BJ (cell line): ENCODE measurements at regions not wholly inside any gene's neighbourhood (a gene's known extent, or its start where the extent isn't known, plus 50 kb on each side); places are given as distances from the start of the nearest gene placed in this dataset.
A peak's percentile ranks its signal among the peaks of the same experiment; 100 is the strongest.

Experiments used
- CTCF ChIA-PET: fragments of 350-600 bp; formaldehyde crosslinking; extraction: SDS; loops from one replicate; lab custom pipeline; 2021; ENCODE audit warnings: antibody characterized with exemption, inconsistent platforms; lab: Yijun Ruan, JAX
- POLR2A ChIA-PET: fragments of 300-600 bp; sonication (Branson Sonifier 250); formaldehyde crosslinking; extraction: SDS; loops from one replicate; lab custom pipeline; 2021; ENCODE audit warnings: antibody characterized with exemption; lab: Charles Lee
- DNase-seq: peaks from one replicate; pipeline ENCODE4 v3.0.0-alpha.2; 2011; ENCODE audit warnings: low read depth
- H3K27me3 ChIP-seq: 2 replicates; pipeline ENCODE4 v1.6.0; 2011; ENCODE audit warnings: low read length; ENCODE audit not compliant: control insufficient read depth, insufficient read depth
- H3K36me3 ChIP-seq: 2 replicates; pipeline ENCODE4 v1.5.1; 2011; ENCODE audit warnings: low read length; ENCODE audit not compliant: control insufficient read depth, insufficient read depth
- H3K4me3 ChIP-seq: 2 replicates; pipeline ENCODE4 v1.5.1; 2011; ENCODE audit warnings: low read depth, mild to moderate bottlenecking, control low read depth, low read length
- CTCF ChIP-seq: IDR thresholded peaks from 2 replicates; pipeline ENCODE4 v1.5.1; 2011; ENCODE audit warnings: low read depth, mild to moderate bottlenecking, control low read depth, inconsistent platforms, low read length, moderate library complexity; ENCODE audit not compliant: insufficient read depth

- Histone ChIP-seq H3K36me3 (no peaks in the 10 kb centered on the region), H3K4me3 (no peak overlapping the region), H3K27me3 (0 out of 2 replicates have a peak, but pooled peaks cover 2% of the 10 kb centered on the region)
- ChIA-PET CTCF (no interaction called here), POLR2A (no interaction called here)
- no peak for TF ChIP-seq CTCF
- no peak for DNase-seq
Measured at GRCh38 chr5:56525113-56525512, 290.2 kb upstream of the MAP3K1 start.

DNA sequence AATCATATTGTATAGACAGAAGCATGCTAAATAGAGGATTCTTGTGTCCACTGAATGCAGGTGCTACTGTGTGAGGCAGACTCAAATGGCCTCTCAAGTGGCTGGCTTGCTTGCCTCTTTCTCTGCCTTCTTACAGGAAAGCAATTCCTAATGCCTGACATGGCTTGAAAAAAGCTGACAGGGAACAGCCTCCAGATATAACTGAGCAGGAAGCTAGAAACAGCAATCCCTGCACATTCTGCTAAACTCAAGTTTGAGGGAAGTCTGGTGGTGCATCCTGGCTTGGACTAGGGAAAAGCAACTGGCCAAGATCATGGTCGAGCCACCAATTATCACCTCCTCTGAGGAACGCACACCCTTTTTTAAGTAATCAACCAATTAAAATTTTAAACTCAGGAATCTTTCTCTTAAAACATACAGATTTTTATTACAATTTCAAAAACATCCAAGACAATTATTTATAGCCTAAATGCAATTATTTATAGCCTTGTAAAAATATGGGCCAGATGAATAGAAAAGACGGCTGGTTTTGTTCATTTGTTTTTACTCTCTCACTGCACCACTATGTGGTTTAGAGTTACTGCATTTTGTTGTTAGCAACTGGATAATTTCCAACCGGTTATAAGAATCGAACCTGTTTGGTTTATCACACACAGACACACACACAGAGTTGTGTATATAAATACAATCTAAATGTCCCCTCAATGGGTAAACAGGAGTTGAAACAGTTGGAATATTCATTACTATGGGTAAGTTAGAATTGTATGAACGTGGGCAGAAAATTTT lies 290.9 kb upstream of the ANKRD55 start:
- ChIA-PET POLR2A (interaction anchor here (0.6 kb wide), 1 partner anchor 103 kb away, joined by 3 read pairs; no protein-coding TSS in a partner anchor), CTCF (no interaction called here)
- peak; percentile 56 for DNase-seq
- no peak overlapping the region for H3K4me3 ChIP-seq
- TF ChIP-seq CTCF, result no peak
- no peaks in the 10 kb centered on the region for H3K36me3 ChIP-seq
- peaks cover 4% of the 10 kb centered on the region for H3K27me3 ChIP-seq

DNA sequence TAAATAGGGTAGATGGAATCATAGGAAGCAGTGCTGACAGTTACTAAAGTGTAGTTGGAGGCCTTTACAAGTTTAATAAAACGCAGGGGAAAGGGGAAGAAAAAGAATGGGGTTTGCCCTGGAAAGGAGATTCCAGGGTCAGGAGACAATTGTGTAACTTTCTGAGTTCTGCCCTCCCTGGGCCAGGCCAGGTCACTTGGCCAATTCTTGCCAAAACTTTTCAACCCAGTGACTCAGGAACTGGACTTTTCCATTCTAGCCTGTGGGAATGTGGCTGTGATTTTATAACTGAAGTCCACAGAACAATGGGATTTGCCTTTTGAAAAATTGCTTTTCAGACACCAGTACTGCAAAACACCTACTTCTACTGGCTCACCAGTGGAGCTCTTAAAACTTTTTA lies 289.8 kb upstream of the ANKRD55 start:
- ChIA-PET POLR2A (no interaction called here), CTCF (no interaction called here)
- Histone ChIP-seq H3K36me3 (no peaks in the 10 kb centered on the region), H3K4me3 (no peak overlapping the region), H3K27me3 (peaks cover 7% of the 10 kb centered on the region)
- peak; percentile 54 for DNase-seq
- TF ChIP-seq CTCF, result no peak

DNA sequence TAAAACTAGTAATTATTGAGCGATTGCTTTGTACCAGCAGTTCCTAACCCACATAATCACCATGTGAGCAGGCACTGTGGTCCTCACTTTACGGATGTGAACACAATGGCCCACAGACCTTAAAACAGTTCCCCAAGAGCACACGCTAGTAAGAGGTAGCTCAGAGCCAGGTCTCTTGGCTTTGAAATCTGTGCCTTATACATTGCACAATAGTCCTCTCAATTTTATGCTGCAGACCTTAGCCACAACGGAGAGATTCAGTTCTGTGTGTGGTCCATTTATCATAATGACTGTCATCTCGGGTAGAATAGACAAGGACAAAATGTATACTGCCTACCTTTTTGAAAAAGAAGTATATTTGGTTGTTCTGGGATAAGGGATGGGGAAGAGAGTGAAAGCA lies 289.0 kb upstream of the ANKRD55 start:
- H3K4me3 ChIP-seq, result no peak overlapping the region
- no peak for DNase-seq
- CTCF ChIA-PET, result no interaction called here
- POLR2A ChIA-PET, result no interaction called here
- no peaks in the 10 kb centered on the region for H3K36me3 ChIP-seq
- H3K27me3 ChIP-seq, result peaks cover 7% of the 10 kb centered on the region
- no peak for TF ChIP-seq CTCF

DNA sequence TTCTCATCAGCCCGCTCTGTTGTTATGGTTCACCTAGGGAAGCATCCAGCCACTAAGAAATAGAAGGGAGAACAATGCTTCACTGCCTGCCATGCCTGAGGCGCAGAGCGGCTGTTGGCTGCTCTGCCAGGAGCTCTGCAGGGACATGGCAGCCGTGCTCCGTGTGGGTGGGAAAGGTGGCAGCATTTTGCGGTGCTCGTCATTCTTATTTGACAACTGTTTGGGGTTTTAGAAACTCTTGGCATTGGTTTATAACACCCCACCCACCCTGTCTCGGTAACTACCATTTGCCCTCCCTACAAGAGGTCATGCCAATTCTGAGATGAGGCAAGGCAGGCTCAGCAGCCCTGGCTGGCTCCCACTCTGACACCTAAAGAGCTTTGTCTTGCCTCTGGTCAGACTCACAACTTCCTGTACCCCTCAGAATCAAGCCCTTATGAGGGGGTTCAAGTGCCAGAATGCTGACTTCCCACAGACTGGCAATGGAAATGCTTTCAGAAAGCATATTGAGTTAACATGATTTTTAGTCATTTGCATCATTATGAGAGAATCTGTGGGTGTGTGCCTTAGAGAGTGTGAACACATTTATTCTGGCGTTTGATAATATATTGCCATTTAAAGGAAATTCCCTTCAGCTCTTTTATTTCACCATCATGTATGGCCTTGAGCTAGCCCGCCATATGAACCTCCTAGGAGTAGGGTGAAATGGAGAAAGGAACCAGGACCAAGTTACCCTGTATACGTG lies 288.0 kb upstream of the ANKRD55 start:
- H3K4me3 ChIP-seq, result no peak overlapping the region
- ChIA-PET POLR2A (no interaction called here), CTCF (no interaction called here)
- no peak for TF ChIP-seq CTCF
- no peaks in the 10 kb centered on the region for H3K36me3 ChIP-seq
- DNase-seq, result no peak
- peaks cover 7% of the 10 kb centered on the region for H3K27me3 ChIP-seq
